K562 (cell line): ENCODE measurements at regions not wholly inside any gene's neighbourhood (a gene's known extent, or its start where the extent isn't known, plus 50 kb on each side); places are given as distances from the start of the nearest gene placed in this dataset.

Source experiments
- ATAC-seq: fragments of 200-7000 bp; cut with Tn5 transposase; 3 replicates; pipeline ENCODE4 v1.9.1; 2020; ENCODE audit warnings: moderate library complexity
- BruUV-seq: library from RNA; stranded (reverse); fragments of 400-500 nt; replicated peaks from 2 replicates; lab custom pipeline; 2021; lab: Mats Ljungman, UMichigan
- CTCF ChIA-PET: fragments of 300-600 bp; formaldehyde crosslinking; extraction: SDS; loops from one replicate; lab custom pipeline; 2021; ENCODE audit warnings: low intra/inter-chr PET ratio; lab: Yijun Ruan, JAX
- POLR2A ChIA-PET: fragments of 300-600, 350-650 bp; sonication (Branson Sonifier 250); formaldehyde crosslinking; extraction: SDS; loops from one replicate; lab custom pipeline; 2021; ENCODE audit warnings: antibody characterized with exemption, inconsistent platforms; lab: Yijun Ruan, JAX
- DNase-seq, 4 experiments: peaks; one replicate each; pipeline versions ENCODE4 v3.0.0 to v3.0.0-alpha.2; 2011 to 2018; ENCODE audit warnings: low spot score in 3 of 4, mixed read lengths in 3 of 4; ENCODE audit errors: extremely low read depth in 1 of 4
- FAIRE-seq: peaks from 2 replicates; lab custom pipeline; 2011; peaks lifted over from hg19 to GRCh38; lab: Jason Lieb, UNC
- H2AFZ ChIP-seq: 2 replicates; pipeline ENCODE4 v1.6.0; 2011; ENCODE audit warnings: low read depth, low read length, control low read depth, inconsistent platforms
- H3K27ac ChIP-seq: fragments of 200-600 bp; 3 replicates; pipeline ENCODE4 v1.8.0; 2011; ENCODE audit warnings: low read depth, mild to moderate bottlenecking, control low read depth, inconsistent platforms, low read length, moderate library complexity, mixed read lengths; ENCODE audit errors: extremely low read depth
- H3K27me3 ChIP-seq, 2 experiments: fragments of 300-600 bp in 1 of 2; 2 replicates in 1 of 2; 3 replicates in 1 of 2; pipeline versions ENCODE4 v1.6.0 to v1.8.0; 2011; ENCODE audit warnings: inconsistent platforms in 2 of 2, low read length in 2 of 2, mild to moderate bottlenecking in 1 of 2, mixed read lengths in 1 of 2, moderate library complexity in 1 of 2; ENCODE audit not compliant: control insufficient read depth in 2 of 2, insufficient read depth in 2 of 2
- H3K36me3 ChIP-seq: fragments of 300-600 bp; 3 replicates; pipeline ENCODE4 v1.8.0; 2011; ENCODE audit warnings: mild to moderate bottlenecking, low read length, inconsistent platforms; ENCODE audit not compliant: control insufficient read depth, insufficient read depth
- H3K4me1 ChIP-seq, 2 experiments: fragments of 200-600 bp in 1 of 2; replicated peaks in 1 of 2; 2 replicates in 1 of 2; 3 replicates in 1 of 2; pipeline versions ENCODE4 v1.5.1 to v1.8.0; 2011; ENCODE audit warnings: inconsistent platforms in 2 of 2, low read length in 2 of 2, mild to moderate bottlenecking in 1 of 2, mixed read lengths in 1 of 2, moderate library complexity in 1 of 2; ENCODE audit not compliant: control insufficient read depth in 2 of 2, insufficient read depth in 2 of 2
- H3K4me2 ChIP-seq: 2 replicates; pipeline ENCODE4 v1.6.1; 2011; ENCODE audit warnings: low read length, control low read depth, inconsistent platforms, mixed read lengths; ENCODE audit not compliant: insufficient read depth
- H3K4me3 ChIP-seq: fragments of 200-600 bp; sonication (generic), shearing (Covaris generic); 2 replicates; pipeline ENCODE4 v1.5.1; 2016; ENCODE audit warnings: control low read depth, inconsistent platforms
- H3K79me2 ChIP-seq: fragments of 200-600 bp; 3 replicates; pipeline ENCODE4 v1.8.0; 2011; ENCODE audit warnings: low read length, inconsistent platforms; ENCODE audit not compliant: control insufficient read depth, insufficient read depth
- H3K9ac ChIP-seq, 2 experiments: 2 replicates each; pipeline versions ENCODE4 v1.6.0 to v1.6.1; 2011; ENCODE audit warnings: low read depth in 2 of 2, low read length in 2 of 2, control low read depth in 1 of 2, inconsistent platforms in 1 of 2, mild to moderate bottlenecking in 1 of 2, mixed read lengths in 1 of 2; ENCODE audit not compliant: insufficient read depth in 1 of 2
- H3K9me1 ChIP-seq: one replicate; pipeline ENCODE4 v1.6.0; 2011; ENCODE audit warnings: inconsistent platforms, mild to moderate bottlenecking, low read length, moderate library complexity; ENCODE audit not compliant: control insufficient read depth, insufficient read depth
- H3K9me3 ChIP-seq: replicated peaks from 2 replicates; pipeline ENCODE4 v1.5.1; 2011; ENCODE audit warnings: low read depth, low read length, inconsistent platforms; ENCODE audit not compliant: control insufficient read depth, insufficient read depth
- H4K20me1 ChIP-seq: replicated peaks from 2 replicates; pipeline ENCODE4 v1.6.1; 2011; ENCODE audit warnings: low read length, inconsistent platforms, mixed read lengths; ENCODE audit not compliant: control insufficient read depth, insufficient read depth
- BCOR ChIP-seq: fragments of 450-650 bp; IDR thresholded peaks from 2 replicates; pipeline ENCODE4 v1.6.1; 2016
- CBX5 ChIP-seq: IDR thresholded peaks from 2 replicates; pipeline ENCODE4 v1.6.1; 2014; ENCODE audit warnings: low read depth, borderline replicate concordance
- CXXC5 ChIP-seq: fragments of 250-450 bp; sonication (Bioruptor Pico); IDR thresholded peaks from 2 replicates; pipeline ENCODE4 v1.8.0; 2022; ENCODE audit warnings: inconsistent platforms, mild to moderate bottlenecking, moderate library complexity
- E2F3 ChIP-seq: fragments of 250-450 bp; sonication (Bioruptor Pico); IDR thresholded peaks from 2 replicates; pipeline ENCODE4 v1.4.0; 2020; ENCODE audit warnings: mild to moderate bottlenecking
- FOXK1 ChIP-seq: sonication (generic); formaldehyde crosslinking; IDR thresholded peaks from 2 replicates; pipeline ENCODE4 v1.8.0; 2022; ENCODE audit warnings: missing genetic modification reagents, mild to moderate bottlenecking, borderline replicate concordance
- HMGN3 ChIP-seq: IDR thresholded peaks from 2 replicates; pipeline ENCODE4 v1.6.1; 2011; ENCODE audit warnings: borderline replicate concordance, low read depth, mild to moderate bottlenecking, mixed read lengths, low read length; ENCODE audit not compliant: insufficient read length; ENCODE audit errors: extremely low read depth
- HNRNPLL ChIP-seq: fragments of 200-400 bp; formaldehyde crosslinking; IDR thresholded peaks from 2 replicates; pipeline ENCODE4 v1.6.1; 2017; ENCODE audit warnings: low read length, low read depth, mild to moderate bottlenecking; ENCODE audit not compliant: poor library complexity, severe bottlenecking
- HSF4 ChIP-seq: fragments of 250-450 bp; sonication (Bioruptor Pico); IDR thresholded peaks from 2 replicates; pipeline ENCODE4 v2.1.2; 2022; ENCODE audit warnings: mild to moderate bottlenecking, moderate library complexity, borderline replicate concordance
- MAFG ChIP-seq: fragments of 450-650 bp; conservative IDR thresholded peaks from 2 replicates; pipeline ENCODE4 v1.6.1; 2016; ENCODE audit warnings: missing genetic modification characterization, missing compliant biosample characterization
- MAFK ChIP-seq: IDR thresholded peaks from 2 replicates; pipeline ENCODE4 v1.6.1; 2011; ENCODE audit warnings: low read length, improper control_type of control experiment
- MYC ChIP-seq, 2 experiments: fragments of 250-450 bp in 1 of 2; sonication (Bioruptor Pico) in 1 of 2; IDR thresholded peaks; 2 replicates each; pipeline versions ENCODE4 v1.5.1 to v1.6.1; 2012 to 2021; ENCODE audit warnings: low read depth in 2 of 2, borderline replicate concordance in 1 of 2, improper control_type of control experiment in 1 of 2, low read length in 1 of 2, mild to moderate bottlenecking in 1 of 2, moderate library complexity in 1 of 2
- NFIC ChIP-seq: fragments of 450-650 bp; IDR thresholded peaks from 2 replicates; pipeline ENCODE4 v1.6.1; 2017; ENCODE audit warnings: mild to moderate bottlenecking, inconsistent platforms
- SMAD2 ChIP-seq: fragments of 150-350 bp; IDR thresholded peaks from 2 replicates; pipeline ENCODE4 v1.6.1; 2014; ENCODE audit warnings: low read depth, mild to moderate bottlenecking, low read length
- SMARCA4 ChIP-seq: fragments of 450-650 bp; IDR thresholded peaks from 2 replicates; pipeline ENCODE4 v1.6.1; 2016
- SOX6 ChIP-seq: fragments of 450-650 bp; IDR thresholded peaks from 2 replicates; pipeline ENCODE4 v1.6.1; 2014; ENCODE audit warnings: mild to moderate bottlenecking
- ZBTB7A ChIP-seq: IDR thresholded peaks from 2 replicates; pipeline ENCODE4 v1.6.1; 2011; ENCODE audit warnings: low read depth, mild to moderate bottlenecking, low read length, moderate library complexity, borderline replicate concordance; ENCODE audit not compliant: control insufficient read depth
- ZKSCAN1 ChIP-seq: fragments of 150-350 bp; IDR thresholded peaks from 2 replicates; pipeline ENCODE4 v1.6.1; 2016; ENCODE audit warnings: low read depth, low read length
- ZNF143 ChIP-seq: sonication (generic); formaldehyde crosslinking; IDR thresholded peaks from 2 replicates; pipeline ENCODE4 v1.9.0; 2022; ENCODE audit warnings: mild to moderate bottlenecking, missing genetic modification reagents
- ZNF384 ChIP-seq: IDR thresholded peaks from 2 replicates; pipeline ENCODE4 v1.6.1; 2012; ENCODE audit warnings: low read depth, low read length, improper control_type of control experiment
- ZNF780A ChIP-seq: fragments of 250-450 bp; sonication (Bioruptor Pico); IDR thresholded peaks from 2 replicates; pipeline ENCODE4 v1.5.0; 2021; ENCODE audit warnings: mild to moderate bottlenecking
- WGBS: fragments of 100-300 bp; shearing (Covaris generic); methylation state at CpG from one replicate; pipeline ENCODE4 v1.1.6; 2016; ENCODE audit warnings: low coverage, mixed read lengths; ENCODE audit not compliant: insufficient coverage; ENCODE audit errors: missing lambda C conversion rate; 5-methylcytosine and 5-hydroxymethylcytosine counted together
- in situ Hi-C: fragments of 300-500 bp; cut with MboI; formaldehyde crosslinking; loops from 4 replicates; pipeline ENCODE4 v1.15.0; 2018; ENCODE audit warnings: inconsistent platforms, mixed read lengths
- intact Hi-C: fragments of 100-400 bp; cut with micrococcal nuclease; formaldehyde crosslinking; loops from 2 replicates; pipeline ENCODE4 v1.14.2; 2022
- TF ChIP-seq, protein P1 (sequence below): sonication (generic); formaldehyde crosslinking; IDR thresholded peaks from 2 replicates; pipeline ENCODE4 v1.8.0; 2022; ENCODE audit warnings: mild to moderate bottlenecking, missing genetic modification reagents, borderline replicate concordance

DNA sequence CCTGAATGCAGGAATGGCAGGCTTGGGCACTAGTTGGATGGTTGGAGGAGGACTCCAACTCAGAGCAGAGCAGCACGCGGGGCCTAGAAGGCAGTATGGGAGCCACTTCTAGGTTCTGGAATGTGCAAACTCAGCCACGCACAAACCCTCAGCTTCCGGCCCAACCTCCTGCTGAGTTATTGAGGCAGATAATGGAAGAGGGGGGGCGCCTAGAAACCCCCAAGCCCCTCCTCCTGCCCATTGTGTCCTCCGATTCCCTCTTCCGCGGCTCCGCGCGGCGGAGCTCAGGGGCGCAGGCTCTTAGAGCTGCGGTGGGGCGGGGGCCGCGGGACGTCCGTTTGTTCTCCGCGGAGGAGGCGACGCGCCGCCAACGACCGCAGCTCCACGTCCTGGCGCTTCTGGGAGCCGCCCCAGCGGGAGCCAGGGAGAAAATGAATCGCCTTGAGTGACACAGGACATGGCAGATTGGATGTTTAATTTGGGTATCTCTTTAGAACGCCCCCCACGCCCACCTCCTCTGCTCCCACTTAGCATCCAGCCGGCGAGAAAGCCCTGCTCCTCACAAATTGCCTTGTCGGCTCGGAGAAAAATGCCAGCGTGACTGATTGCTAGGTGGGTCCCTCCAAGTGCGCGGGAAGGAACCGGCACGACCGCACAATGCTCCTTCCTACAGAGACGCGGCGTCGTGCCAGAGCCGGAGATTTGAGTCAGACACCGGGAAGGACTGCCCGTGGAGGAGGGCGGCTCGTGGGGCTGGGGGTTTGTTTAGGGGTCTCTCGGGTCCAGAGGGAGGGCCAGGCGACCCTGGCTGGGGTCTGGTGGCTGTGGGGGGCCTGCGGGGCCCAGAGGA lies 144.6 kb downstream of the NECTIN1 start:
- in situ Hi-C loops, result no loop called here
- peak; percentile 91 for ATAC-seq
- CTCF ChIA-PET, result no interaction called here
- WGBS, result 1% methylated on average over 44 of the region's 56 CpGs
- no TSS peak for BruUV-seq
- Histone ChIP-seq H3K36me3 (no peaks in the 10 kb centered on the region), H3K9me1 (no peaks in the 10 kb centered on the region), H3K27me3 (peaks cover 0 to 18% of the 10 kb centered on the region in 2 experiments; a peak in 2 of 5 replicates), H3K27ac (peak overlapping the region; percentile 44; the same call in 2 of the 3 replicates), H3K9ac (peak overlapping the region; percentile 50 to 87; a peak in 3 of 4 replicates), H3K4me1 (peaks cover 5 to 19% of the 10 kb centered on the region in 2 experiments), H3K79me2 (no peaks in the 10 kb centered on the region), H4K20me1 (no peaks in the 10 kb centered on the region), H3K4me3 (peak overlapping the region; percentile 30), H2AFZ (peak overlapping the region; percentile 88), H3K4me2 (peak overlapping the region; percentile 67), H3K9me3 (no peaks in the 10 kb centered on the region; the same call in 1 of the 2 replicates)
- peak; percentile 61 for FAIRE-seq
- POLR2A ChIA-PET, result interaction anchor here (0.6 to 1.6 kb wide), 5 partner anchors 9 to 33 kb away, joined by 3 to 6 read pairs (median 5); no protein-coding TSS in a partner anchor
- peak; percentile 76 to 80 (median 77) for DNase-seq
- intact Hi-C loops, result no loop called here
- TF ChIP-seq ZNF143 (CRISPR knock-in tag), result peak; percentile 59; the same call in 1 of the 2 replicates
- peak; percentile 67 for TF ChIP-seq MAFG (tag)
- TF ChIP-seq ZBTB7A, result peak; percentile 86
- peak; percentile 96 for TF ChIP-seq FOXK1 (CRISPR knock-in tag)
- TF ChIP-seq SMAD2, result no peak
- TF ChIP-seq, protein P1, sequence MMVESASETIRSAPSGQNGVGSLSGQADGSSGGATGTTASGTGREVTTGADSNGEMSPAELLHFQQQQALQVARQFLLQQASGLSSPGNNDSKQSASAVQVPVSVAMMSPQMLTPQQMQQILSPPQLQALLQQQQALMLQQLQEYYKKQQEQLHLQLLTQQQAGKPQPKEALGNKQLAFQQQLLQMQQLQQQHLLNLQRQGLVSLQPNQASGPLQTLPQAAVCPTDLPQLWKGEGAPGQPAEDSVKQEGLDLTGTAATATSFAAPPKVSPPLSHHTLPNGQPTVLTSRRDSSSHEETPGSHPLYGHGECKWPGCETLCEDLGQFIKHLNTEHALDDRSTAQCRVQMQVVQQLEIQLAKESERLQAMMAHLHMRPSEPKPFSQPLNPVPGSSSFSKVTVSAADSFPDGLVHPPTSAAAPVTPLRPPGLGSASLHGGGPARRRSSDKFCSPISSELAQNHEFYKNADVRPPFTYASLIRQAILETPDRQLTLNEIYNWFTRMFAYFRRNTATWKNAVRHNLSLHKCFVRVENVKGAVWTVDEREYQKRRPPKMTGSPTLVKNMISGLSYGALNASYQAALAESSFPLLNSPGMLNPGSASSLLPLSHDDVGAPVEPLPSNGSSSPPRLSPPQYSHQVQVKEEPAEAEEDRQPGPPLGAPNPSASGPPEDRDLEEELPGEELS (CRISPR knock-in tag), result peak; percentile 93; the same call in 1 of the 2 replicates
- TF ChIP-seq ZKSCAN1, result no peak
- TF ChIP-seq CBX5, result 0 out of 2 replicates have a peak, but pooled peaks have one; percentile 11
- TF ChIP-seq MYC (IDR thresholded peaks at IDR 0.05; ENCODE audit: low read depth, low read length), result peak; percentile 60
- TF ChIP-seq MYC (CRISPR knock-in tag; IDR thresholded peaks at IDR 0.05; ENCODE audit: borderline replicate concordance, low read depth), result no peak
- TF ChIP-seq BCOR, result peak; percentile 9; the same call in 1 of the 2 replicates
- TF ChIP-seq SOX6, result peak; percentile 94
- peak; percentile 36; the same call in 1 of the 2 replicates for TF ChIP-seq NFIC
- 0 out of 2 replicates have a peak, but pooled peaks have one; percentile 7 for TF ChIP-seq ZNF384
- TF ChIP-seq HMGN3, result peak; percentile 61
- peak; percentile 31 for TF ChIP-seq HNRNPLL
- no peak for TF ChIP-seq HSF4 (CRISPR knock-in tag)
- peak; percentile 82 for TF ChIP-seq CXXC5
- TF ChIP-seq ZNF780A (CRISPR knock-in tag), result no peak
- TF ChIP-seq MAFK, result peak; percentile 47
- TF ChIP-seq E2F3 (CRISPR knock-in tag), result peak; percentile 34; the same call in 1 of the 2 replicates
- peak; percentile 23; the same call in 1 of the 2 replicates for TF ChIP-seq SMARCA4
